Mammary epithelial cell (primary cell): ENCODE measurements at regions not wholly inside any gene's neighbourhood (a gene's known extent, or its start where the extent isn't known, plus 50 kb on each side); places are given as distances from the start of the nearest gene placed in this dataset.

Source experiments
- EZH2 ChIP-seq: IDR thresholded peaks from 2 replicates; pipeline ENCODE4 v1.6.1; 2012; ENCODE audit warnings: low read length, inconsistent platforms, borderline replicate concordance
- TF ChIP-seq, protein P1 (sequence below), 2 donors: IDR thresholded peaks in 1 of 2; conservative IDR thresholded peaks in 1 of 2; 2 replicates each; pipeline ENCODE4 v1.5.1; 2011 to 2012; ENCODE audit warnings: inconsistent platforms in 2 of 2, low read length in 2 of 2, mild to moderate bottlenecking in 2 of 2, control low read depth in 1 of 2, low read depth in 1 of 2; ENCODE audit not compliant: insufficient read depth in 1 of 2; ENCODE audit errors: extremely low read depth in 1 of 2

DNA sequence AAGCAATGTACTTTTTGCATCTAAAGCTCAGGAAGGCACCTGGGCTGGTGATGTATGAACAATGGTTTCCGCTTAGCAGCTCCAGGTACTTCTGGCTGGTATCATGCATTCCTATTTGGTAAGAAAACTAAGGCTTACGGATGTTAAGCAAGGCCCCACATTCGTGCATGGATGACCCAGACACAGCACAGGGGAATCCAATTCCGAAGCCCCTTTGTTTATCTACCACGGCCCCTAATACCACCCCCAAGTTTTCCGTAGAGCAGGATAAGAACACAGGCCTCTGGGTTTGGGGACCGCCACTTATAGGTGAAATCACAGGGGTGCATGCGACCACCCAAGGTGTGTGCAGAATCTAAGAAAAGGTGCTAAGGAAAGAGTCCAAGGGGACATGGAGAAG, 192.1 kb upstream of the ID2 start:
- TF ChIP-seq, protein P1, sequence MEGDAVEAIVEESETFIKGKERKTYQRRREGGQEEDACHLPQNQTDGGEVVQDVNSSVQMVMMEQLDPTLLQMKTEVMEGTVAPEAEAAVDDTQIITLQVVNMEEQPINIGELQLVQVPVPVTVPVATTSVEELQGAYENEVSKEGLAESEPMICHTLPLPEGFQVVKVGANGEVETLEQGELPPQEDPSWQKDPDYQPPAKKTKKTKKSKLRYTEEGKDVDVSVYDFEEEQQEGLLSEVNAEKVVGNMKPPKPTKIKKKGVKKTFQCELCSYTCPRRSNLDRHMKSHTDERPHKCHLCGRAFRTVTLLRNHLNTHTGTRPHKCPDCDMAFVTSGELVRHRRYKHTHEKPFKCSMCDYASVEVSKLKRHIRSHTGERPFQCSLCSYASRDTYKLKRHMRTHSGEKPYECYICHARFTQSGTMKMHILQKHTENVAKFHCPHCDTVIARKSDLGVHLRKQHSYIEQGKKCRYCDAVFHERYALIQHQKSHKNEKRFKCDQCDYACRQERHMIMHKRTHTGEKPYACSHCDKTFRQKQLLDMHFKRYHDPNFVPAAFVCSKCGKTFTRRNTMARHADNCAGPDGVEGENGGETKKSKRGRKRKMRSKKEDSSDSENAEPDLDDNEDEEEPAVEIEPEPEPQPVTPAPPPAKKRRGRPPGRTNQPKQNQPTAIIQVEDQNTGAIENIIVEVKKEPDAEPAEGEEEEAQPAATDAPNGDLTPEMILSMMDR (conservative IDR thresholded peaks at IDR 0.05 in 1 of 2, IDR thresholded peaks at IDR 0.05 in 1 of 2; ENCODE audit: extremely low read depth in 1 of 2, insufficient read depth in 1 of 2, low read depth in 1 of 2, low read length in 2 of 2): no peak
- TF ChIP-seq EZH2: no peak
